ENCODE measurements at regions not wholly inside any gene's neighbourhood (a gene's known extent, or its start where the extent isn't known, plus 50 kb on each side); places are given as distances from the start of the nearest gene placed in this dataset.

GRCh38 chr12:12018454-12018853 lies 52.3 kb upstream of the BCL2L14 start:
- H3K27me3 ChIP-seq (ENCODE audit: insufficient read depth, low read length) = no peaks in the 10 kb centered on the region
- H3K4me1 ChIP-seq (ENCODE audit: insufficient read depth, low read length) = peaks cover 22% of the 10 kb centered on the region
- H3K9me3 ChIP-seq (ENCODE audit: low read depth, low read length) = no peaks in the 10 kb centered on the region
- no peak overlapping the region for H3K4me3 ChIP-seq (ENCODE audit: low read length)

GRCh38 chr12:12019881-12020280 lies 50.9 kb upstream of the BCL2L14 start:
- H3K4me3 ChIP-seq (ENCODE audit: low read length) = no peak overlapping the region
- peaks cover 35% of the 10 kb centered on the region for H3K4me1 ChIP-seq (ENCODE audit: insufficient read depth, low read length)
- H3K9me3 ChIP-seq (ENCODE audit: low read depth, low read length) = no peaks in the 10 kb centered on the region
- no peaks in the 10 kb centered on the region for H3K27me3 ChIP-seq (ENCODE audit: insufficient read depth, low read length)

- Histone ChIP-seq H3K4me3 (ENCODE audit: low read length) (no peak overlapping the region), H3K4me1 (ENCODE audit: insufficient read depth, low read length) (peaks cover 43% of the 10 kb centered on the region), H3K27me3 (ENCODE audit: insufficient read depth, low read length) (no peaks in the 10 kb centered on the region), H3K9me3 (ENCODE audit: low read depth, low read length) (no peaks in the 10 kb centered on the region)
Measured at GRCh38 chr12:12020762-12021161, 50.0 kb upstream of the BCL2L14 start.

Data from mononuclear cell (primary cell).